ENCODE measurements at regions not wholly inside any gene's neighbourhood (a gene's known extent, or its start where the extent isn't known, plus 50 kb on each side); places are given as distances from the start of the nearest gene placed in this dataset.

DNA sequence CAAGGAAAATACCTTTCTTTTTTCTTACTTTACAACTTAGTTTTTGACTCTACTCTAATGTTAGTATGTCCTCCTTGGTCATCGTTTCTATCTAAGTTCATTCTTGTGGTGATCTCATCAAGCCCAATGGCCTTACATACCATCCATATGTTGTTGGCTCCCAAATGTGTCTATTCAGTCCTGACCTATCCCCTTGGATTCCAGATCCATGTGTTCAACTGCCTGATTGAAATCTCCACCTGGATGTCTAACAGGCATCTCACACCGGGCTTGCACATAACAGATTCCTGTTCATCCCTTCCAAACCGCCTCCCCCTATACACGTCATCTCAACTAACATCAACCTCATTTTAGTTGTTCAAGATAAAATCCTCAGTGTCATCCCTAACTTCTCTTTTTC is 382.6 kb downstream of the SOX2 start:
- ChIA-PET CTCF (no interaction called here), POLR2A (no interaction called here)
- Histone ChIP-seq H4K20me1 (ENCODE audit: control insufficient read depth, insufficient read depth, low read length, poor library complexity, severe bottlenecking) (no peaks in the 10 kb centered on the region), H3K4me1 (ENCODE audit: control insufficient read depth in 2 of 2, insufficient read depth in 2 of 2, low read length in 2 of 2) (no peaks in the 10 kb centered on the region), H3K36me3 (replicated peaks in 1 of 2; ENCODE audit: control extremely low read depth in 1 of 2, control insufficient read depth in 1 of 2, extremely low read depth in 1 of 2, insufficient read depth in 2 of 2, low read length in 1 of 2) (no peaks in the 10 kb centered on the region), H3K4me2 (replicated peaks; ENCODE audit: low read depth, low read length, poor library complexity, severe bottlenecking) (no peak overlapping the region), H3K27me3 (replicated peaks in 1 of 4; ENCODE audit: control extremely low read depth in 1 of 4, control insufficient read depth in 3 of 4, insufficient read depth in 4 of 4, low read length in 3 of 4) (no peaks in the 10 kb centered on the region), H3K9ac (ENCODE audit: low read length) (no peak overlapping the region), H2AFZ (ENCODE audit: insufficient read depth, low read depth, low read length, poor library complexity, severe bottlenecking) (no peak overlapping the region), H3K9me3 (ENCODE audit: control extremely low read depth in 1 of 3, control insufficient read depth in 2 of 3, insufficient read depth in 1 of 3, low read length in 2 of 3) (peaks cover 0 to 3% (median 0%) of the 10 kb centered on the region in 3 donors), H3K4me3 (ENCODE audit: control extremely low read depth in 1 of 5, extremely low read depth in 1 of 5, insufficient read depth in 1 of 5, low read depth in 2 of 5, low read length in 4 of 5) (no peak overlapping the region), H3K79me2 (ENCODE audit: control insufficient read depth, insufficient read depth, low read length) (no peaks in the 10 kb centered on the region), H3K27ac (ENCODE audit: low read length in 2 of 2) (no peak overlapping the region)
- H3K9me3 Mint-ChIP-seq (ENCODE audit: insufficient read depth): peaks cover 7% of the 10 kb centered on the region
- intact Hi-C loops (cut with micrococcal nuclease): no loop called here
- TF ChIP-seq CTCF (IDR thresholded peaks at IDR 0.05) (no peak), EZH2 (IDR thresholded peaks at IDR 0.05; ENCODE audit: borderline replicate concordance, insufficient read depth, low read depth, low read length, poor library complexity, severe bottlenecking) (no peak)
- 99% methylated on average over 4 of the region's 4 CpGs for WGBS (ENCODE audit: insufficient coverage)
- H3K27ac Mint-ChIP-seq: no peak overlapping the region
- H3K4me3 Mint-ChIP-seq: no peak overlapping the region
- DNase-seq: no peak
- no peak for ATAC-seq (ENCODE audit: low read depth)
- no peaks in the 10 kb centered on the region for H3K27me3 Mint-ChIP-seq
- H3K4me1 Mint-ChIP-seq: no peaks in the 10 kb centered on the region

GRCh38 chr3:182104881-182105280 is 393.2 kb downstream of the SOX2 start:
- CTCF ChIA-PET: no interaction called here
- no peaks in the 10 kb centered on the region for H3K79me2 ChIP-seq (ENCODE audit: control insufficient read depth, insufficient read depth, low read length)
- intact Hi-C loops (cut with micrococcal nuclease): no loop called here
- no peaks in the 10 kb centered on the region for H4K20me1 ChIP-seq (ENCODE audit: control insufficient read depth, insufficient read depth, low read length, poor library complexity, severe bottlenecking)
- H3K4me1 ChIP-seq (ENCODE audit: control insufficient read depth in 2 of 2, insufficient read depth in 2 of 2, low read length in 2 of 2): no peaks in the 10 kb centered on the region
- no peak overlapping the region for H2AFZ ChIP-seq (ENCODE audit: insufficient read depth, low read depth, low read length, poor library complexity, severe bottlenecking)
- no peak overlapping the region for H3K4me3 Mint-ChIP-seq
- ATAC-seq (ENCODE audit: low read depth) (no peak), DNase-seq (no peak)
- H3K27ac Mint-ChIP-seq: no peak overlapping the region
- peaks cover 3% of the 10 kb centered on the region for H3K9me3 Mint-ChIP-seq (ENCODE audit: insufficient read depth)
- H3K27me3 ChIP-seq (replicated peaks in 1 of 4; ENCODE audit: control extremely low read depth in 1 of 4, control insufficient read depth in 3 of 4, insufficient read depth in 4 of 4, low read length in 3 of 4): no peaks in the 10 kb centered on the region
- H3K4me2 ChIP-seq (replicated peaks; ENCODE audit: low read depth, low read length, poor library complexity, severe bottlenecking): no peak overlapping the region
- H3K9me3 ChIP-seq (ENCODE audit: control extremely low read depth in 1 of 3, control insufficient read depth in 2 of 3, insufficient read depth in 1 of 3, low read length in 2 of 3): no peaks in the 10 kb centered on the region
- no peak overlapping the region for H3K9ac ChIP-seq (ENCODE audit: low read length)
- WGBS (ENCODE audit: insufficient coverage): 95% methylated on average over 3 of the region's 4 CpGs
- H3K4me3 ChIP-seq (ENCODE audit: control extremely low read depth in 1 of 5, extremely low read depth in 1 of 5, insufficient read depth in 1 of 5, low read depth in 2 of 5, low read length in 4 of 5): no peak overlapping the region
- POLR2A ChIA-PET: no interaction called here
- H3K27me3 Mint-ChIP-seq: no peaks in the 10 kb centered on the region
- TF ChIP-seq EZH2 (IDR thresholded peaks at IDR 0.05; ENCODE audit: borderline replicate concordance, insufficient read depth, low read depth, low read length, poor library complexity, severe bottlenecking) (no peak), CTCF (IDR thresholded peaks at IDR 0.05) (no peak)
- H3K27ac ChIP-seq (ENCODE audit: low read length in 2 of 2): no peak overlapping the region
- H3K36me3 ChIP-seq (replicated peaks in 1 of 2; ENCODE audit: control extremely low read depth in 1 of 2, control insufficient read depth in 1 of 2, extremely low read depth in 1 of 2, insufficient read depth in 2 of 2, low read length in 1 of 2): no peaks in the 10 kb centered on the region
- H3K4me1 Mint-ChIP-seq: no peaks in the 10 kb centered on the region
